GM21526 (cell line): ENCODE measurements at regions not wholly inside any gene's neighbourhood (a gene's known extent, or its start where the extent isn't known, plus 50 kb on each side); places are given as distances from the start of the nearest gene placed in this dataset.
"Not testable (repeated sequence)": the region's sequence is repeated elsewhere in the genome, so short reads cannot be mapped to it uniquely, and the experiment has no call there.

Source experiments
- ATAC-seq: cut with Tn5 transposase; IDR thresholded peaks from one replicate; pipeline ENCODE4 v1.9.1; 2021; ENCODE audit warnings: moderate library complexity; ENCODE audit not compliant: unreplicated experiment, low FRiP score

- ATAC-seq = not testable (repeated sequence)
Measured at GRCh38 chr21:14623079-14623478, 77.0 kb upstream of the SAMSN1 start.

GRCh38 chr21:14620152-14620551 is 74.0 kb upstream of the SAMSN1 start:
- ATAC-seq = no peak

GRCh38 chr21:14617871-14618270 is 71.8 kb upstream of the SAMSN1 start:
- no peak for ATAC-seq

- ATAC-seq = no peak
Measured at GRCh38 chr21:14617040-14617393, 70.9 kb upstream of the SAMSN1 start.

- ATAC-seq = no peak
Measured at GRCh38 chr21:14616380-14617039, 70.4 kb upstream of the SAMSN1 start.

- no peak for ATAC-seq
Measured at GRCh38 chr21:14615359-14615974, 69.4 kb upstream of the SAMSN1 start.

GRCh38 chr21:14614287-14614686 is 68.2 kb upstream of the SAMSN1 start:
- no peak for ATAC-seq

GRCh38 chr21:14613486-14614224 is 67.5 kb upstream of the SAMSN1 start:
- ATAC-seq = no peak

GRCh38 chr21:14610119-14610518 is 64.0 kb upstream of the SAMSN1 start:
- ATAC-seq = not testable (repeated sequence)

- no peak for ATAC-seq
Measured at GRCh38 chr21:14609274-14609673, 63.2 kb upstream of the SAMSN1 start.

- no peak for ATAC-seq
Measured at GRCh38 chr21:14607262-14607661, 61.1 kb upstream of the SAMSN1 start.

- ATAC-seq = no peak
Measured at GRCh38 chr21:14603202-14603601, 57.1 kb upstream of the SAMSN1 start.

GRCh38 chr21:14602382-14602958 is 56.4 kb upstream of the SAMSN1 start:
- ATAC-seq = peak; percentile 69

- no peak for ATAC-seq
Measured at GRCh38 chr21:14600569-14601297, 54.6 kb upstream of the SAMSN1 start.

- no peak for ATAC-seq
Measured at GRCh38 chr21:14598065-14598464, 52.0 kb upstream of the SAMSN1 start.
